Calu3 (cell line): ENCODE measurements at regions not wholly inside any gene's neighbourhood (a gene's known extent, or its start where the extent isn't known, plus 50 kb on each side); places are given as distances from the start of the nearest gene placed in this dataset.

Experiments used
- BruUV-seq: library from RNA; stranded (reverse); fragments of 400-500 nt; replicated peaks from 2 replicates; lab custom pipeline; 2021; lab: Mats Ljungman, UMichigan
- CTCF ChIA-PET: fragments of 300-600 bp; sonication (Branson Sonifier 250); formaldehyde crosslinking; loops from one replicate; lab custom pipeline; 2022; ENCODE audit warnings: antibody characterized with exemption; lab: Charles Lee
- DNase-seq: peaks from one replicate; pipeline ENCODE4 v3.0.0; 2022
- H3K27ac Mint-ChIP-seq: one replicate; pipeline ENCODE4 v1.8.0; 2022; ENCODE audit warnings: mixed read lengths; ENCODE audit not compliant: unreplicated experiment
- H3K27me3 Mint-ChIP-seq: one replicate; pipeline ENCODE4 v1.8.0; 2022; ENCODE audit warnings: mixed read lengths; ENCODE audit not compliant: unreplicated experiment
- H3K36me3 Mint-ChIP-seq: one replicate; pipeline ENCODE4 v1.8.0; 2022; ENCODE audit warnings: mild to moderate bottlenecking, moderate library complexity, mixed read lengths; ENCODE audit not compliant: insufficient read depth, unreplicated experiment
- H3K4me1 Mint-ChIP-seq: one replicate; pipeline ENCODE4 v1.8.0; 2022; ENCODE audit warnings: mild to moderate bottlenecking, low read depth, mixed read lengths; ENCODE audit not compliant: unreplicated experiment
- H3K4me3 Mint-ChIP-seq: one replicate; pipeline ENCODE4 v1.8.0; 2022; ENCODE audit warnings: mild to moderate bottlenecking, low read depth, moderate library complexity, mixed read lengths; ENCODE audit not compliant: unreplicated experiment
- H3K9me3 Mint-ChIP-seq: one replicate; pipeline ENCODE4 v1.8.0; 2022; ENCODE audit warnings: low read depth, mixed read lengths; ENCODE audit not compliant: unreplicated experiment
- intact Hi-C: fragments of 100-400 bp; cut with micrococcal nuclease; formaldehyde crosslinking; loops from one replicate; pipeline ENCODE4 v1.10.0; 2022; ENCODE audit not compliant: unreplicated experiment
- TF ChIP-seq, protein P1 (sequence below): fragments of 200-600 bp; IDR thresholded peaks from one replicate; pipeline ENCODE4 v1.8.0; 2022; ENCODE audit warnings: antibody characterized with exemption; ENCODE audit not compliant: unreplicated experiment

DNA sequence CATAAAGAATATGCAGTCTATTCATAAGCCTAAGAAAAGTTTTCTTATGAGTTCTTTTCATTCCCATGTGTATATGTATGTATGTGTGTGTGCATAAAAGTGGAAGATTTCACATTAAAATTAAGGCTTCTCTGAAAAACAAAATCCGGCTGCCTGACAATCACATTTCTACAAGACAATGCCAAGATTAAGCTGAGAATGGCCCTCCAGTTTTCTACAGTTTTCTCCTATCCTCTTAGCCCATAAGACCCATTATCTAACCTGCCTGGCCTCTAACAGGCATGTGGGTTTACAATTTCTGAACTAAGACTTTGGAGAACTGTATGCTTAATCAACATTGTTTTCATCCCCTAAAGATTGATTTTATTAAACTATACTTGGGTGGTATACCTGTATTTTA lies 446.0 kb upstream of the SEMA3A start:
- H3K36me3 Mint-ChIP-seq = no peaks in the 10 kb centered on the region
- peaks cover 24% of the 10 kb centered on the region for H3K4me1 Mint-ChIP-seq
- no peaks in the 10 kb centered on the region for H3K9me3 Mint-ChIP-seq
- no peak overlapping the region for H3K4me3 Mint-ChIP-seq
- no peaks in the 10 kb centered on the region for H3K27me3 Mint-ChIP-seq
- DNase-seq = no peak
- intact Hi-C loops = no loop called here
- CTCF ChIA-PET = no interaction called here
- TF ChIP-seq, protein P1, sequence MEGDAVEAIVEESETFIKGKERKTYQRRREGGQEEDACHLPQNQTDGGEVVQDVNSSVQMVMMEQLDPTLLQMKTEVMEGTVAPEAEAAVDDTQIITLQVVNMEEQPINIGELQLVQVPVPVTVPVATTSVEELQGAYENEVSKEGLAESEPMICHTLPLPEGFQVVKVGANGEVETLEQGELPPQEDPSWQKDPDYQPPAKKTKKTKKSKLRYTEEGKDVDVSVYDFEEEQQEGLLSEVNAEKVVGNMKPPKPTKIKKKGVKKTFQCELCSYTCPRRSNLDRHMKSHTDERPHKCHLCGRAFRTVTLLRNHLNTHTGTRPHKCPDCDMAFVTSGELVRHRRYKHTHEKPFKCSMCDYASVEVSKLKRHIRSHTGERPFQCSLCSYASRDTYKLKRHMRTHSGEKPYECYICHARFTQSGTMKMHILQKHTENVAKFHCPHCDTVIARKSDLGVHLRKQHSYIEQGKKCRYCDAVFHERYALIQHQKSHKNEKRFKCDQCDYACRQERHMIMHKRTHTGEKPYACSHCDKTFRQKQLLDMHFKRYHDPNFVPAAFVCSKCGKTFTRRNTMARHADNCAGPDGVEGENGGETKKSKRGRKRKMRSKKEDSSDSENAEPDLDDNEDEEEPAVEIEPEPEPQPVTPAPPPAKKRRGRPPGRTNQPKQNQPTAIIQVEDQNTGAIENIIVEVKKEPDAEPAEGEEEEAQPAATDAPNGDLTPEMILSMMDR = no peak
- H3K27ac Mint-ChIP-seq = no peak overlapping the region
- BruUV-seq = no TSS peak

DNA sequence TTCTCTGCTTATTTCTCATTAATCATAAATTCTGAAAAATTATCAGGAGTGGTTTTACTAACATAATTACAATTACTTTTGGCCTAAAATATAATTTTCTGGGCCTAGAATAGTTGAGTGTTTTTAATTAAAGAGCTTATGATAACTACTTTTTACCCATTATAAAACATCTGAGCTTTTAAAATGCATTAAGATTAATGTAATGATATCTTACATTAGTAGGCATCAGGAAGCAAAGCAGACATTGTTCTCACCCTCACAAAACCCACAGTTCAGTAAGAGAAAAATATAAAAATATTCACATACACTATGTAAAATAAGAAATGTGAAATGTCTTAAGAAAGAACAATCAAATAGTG lies 443.7 kb upstream of the SEMA3A start:
- Mint-ChIP-seq H3K9me3 (peaks cover 2% of the 10 kb centered on the region), H3K4me3 (no peak overlapping the region), H3K27me3 (no peaks in the 10 kb centered on the region), H3K27ac (no peak overlapping the region), H3K36me3 (no peaks in the 10 kb centered on the region), H3K4me1 (peaks cover 24% of the 10 kb centered on the region)
- DNase-seq = no peak
- intact Hi-C loops = no loop called here
- TF ChIP-seq, protein P1 = no peak
- CTCF ChIA-PET = no interaction called here
- no TSS peak for BruUV-seq

DNA sequence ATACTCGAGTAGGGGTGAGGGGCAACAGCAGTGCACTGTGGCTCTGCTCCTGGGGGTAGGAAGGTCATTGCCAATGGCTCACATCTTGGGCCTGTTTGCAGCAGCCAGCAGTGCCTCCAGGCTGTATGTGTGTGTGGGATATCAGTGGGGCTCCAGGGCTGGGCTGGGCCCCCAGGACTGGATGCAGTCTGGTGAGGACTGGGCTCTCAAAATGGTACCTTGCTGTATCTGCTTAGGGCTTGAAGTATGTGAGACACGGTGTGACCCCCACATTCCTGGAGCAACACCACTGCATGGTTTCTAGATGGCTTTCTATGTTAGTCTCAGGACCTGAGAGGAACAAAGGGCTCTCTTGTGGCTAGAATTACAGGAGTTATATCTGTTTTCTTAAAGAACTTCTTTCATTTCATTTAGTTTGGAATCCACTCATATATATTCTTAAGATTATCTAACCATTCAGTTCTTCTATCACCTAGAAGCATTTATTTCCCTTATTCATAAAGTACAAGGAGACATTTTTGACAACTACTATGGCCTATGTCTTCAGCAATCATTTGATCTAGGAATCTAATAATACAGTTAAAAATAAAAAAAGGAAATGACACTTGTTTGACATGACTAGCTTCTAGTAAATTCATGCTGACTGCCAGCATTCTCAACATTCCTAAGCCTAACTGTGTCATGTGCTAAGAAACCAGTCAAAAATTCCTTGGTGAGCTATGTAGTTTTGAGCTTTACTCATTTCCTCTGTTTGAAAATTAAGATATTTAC lies 443.2 kb upstream of the SEMA3A start:
- intact Hi-C loops = no loop called here
- no peak for DNase-seq
- Mint-ChIP-seq H3K27ac (no peak overlapping the region), H3K9me3 (peaks cover 5% of the 10 kb centered on the region), H3K4me1 (peaks cover 24% of the 10 kb centered on the region), H3K4me3 (no peak overlapping the region), H3K27me3 (no peaks in the 10 kb centered on the region), H3K36me3 (no peaks in the 10 kb centered on the region)
- BruUV-seq = no TSS peak
- CTCF ChIA-PET = no interaction called here
- TF ChIP-seq, protein P1 = no peak

DNA sequence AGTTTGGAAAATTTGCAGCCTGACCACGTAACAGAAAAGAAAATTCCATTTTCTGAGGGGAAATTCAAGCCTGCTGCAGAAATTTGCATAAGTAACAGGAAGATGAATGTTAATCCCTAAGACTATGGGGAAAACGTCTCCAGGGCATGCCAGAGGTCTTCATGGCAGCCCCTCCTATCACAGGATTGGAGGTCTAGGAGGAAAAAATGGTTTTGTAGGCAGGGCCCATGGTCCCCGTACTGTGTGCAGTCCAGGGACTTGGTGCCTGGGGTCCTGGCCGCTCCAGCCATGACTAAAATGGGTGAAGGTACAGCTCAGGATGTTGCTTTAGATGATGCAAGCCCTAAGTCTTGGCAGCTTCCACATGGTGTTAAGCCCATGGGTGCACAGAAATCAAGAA lies 437.3 kb upstream of the SEMA3A start:
- no peaks in the 10 kb centered on the region for H3K27me3 Mint-ChIP-seq
- no peak overlapping the region for H3K4me3 Mint-ChIP-seq
- H3K9me3 Mint-ChIP-seq = peaks cover 5% of the 10 kb centered on the region
- no peaks in the 10 kb centered on the region for H3K36me3 Mint-ChIP-seq
- H3K4me1 Mint-ChIP-seq = peaks cover 2% of the 10 kb centered on the region
- CTCF ChIA-PET = no interaction called here
- DNase-seq = no peak
- TF ChIP-seq, protein P1 = no peak
- BruUV-seq = no TSS peak
- intact Hi-C loops = no loop called here
- no peak overlapping the region for H3K27ac Mint-ChIP-seq
